GM21423 (cell line): ENCODE measurements at regions not wholly inside any gene's neighbourhood (a gene's known extent, or its start where the extent isn't known, plus 50 kb on each side); places are given as distances from the start of the nearest gene placed in this dataset.

ENCODE experiments used
- ATAC-seq: cut with Tn5 transposase; IDR thresholded peaks from one replicate; pipeline ENCODE4 v1.9.1; 2021; ENCODE audit warnings: mild to moderate bottlenecking, moderate library complexity; ENCODE audit not compliant: unreplicated experiment

GRCh38 chr12:107488666-107489065 lies 196.9 kb upstream of the PWP1 start:
- no peak for ATAC-seq

GRCh38 chr12:107490010-107490409 lies 195.6 kb upstream of the PWP1 start:
- peak; percentile 70 for ATAC-seq

GRCh38 chr12:107491856-107492255 lies 193.7 kb upstream of the PWP1 start:
- ATAC-seq = no peak

GRCh38 chr12:107492393-107493134 lies 193.0 kb upstream of the PWP1 start:
- ATAC-seq = peak; percentile 47

- peak; percentile 26 for ATAC-seq
These were observed 192.5 kb upstream of the PWP1 start for GRCh38 chr12:107493135-107493494.

- no peak for ATAC-seq
These were observed 191.9 kb upstream of the PWP1 start for GRCh38 chr12:107493666-107494065.

- no peak for ATAC-seq
These were observed 191.3 kb upstream of the PWP1 start for GRCh38 chr12:107494331-107494730.

- no peak for ATAC-seq
These were observed 190.0 kb upstream of the PWP1 start for GRCh38 chr12:107495604-107496003.

GRCh38 chr12:107497231-107497630 lies 188.4 kb upstream of the PWP1 start:
- ATAC-seq = no peak

GRCh38 chr12:107500307-107500706 lies 185.3 kb upstream of the PWP1 start:
- ATAC-seq = no peak

GRCh38 chr12:107501681-107502080 lies 183.9 kb upstream of the PWP1 start:
- no peak for ATAC-seq

GRCh38 chr12:107503129-107503855 lies 182.3 kb upstream of the PWP1 start:
- no peak for ATAC-seq

GRCh38 chr12:107503887-107504885 lies 181.4 kb upstream of the PWP1 start:
- ATAC-seq = no peak

GRCh38 chr12:107509421-107509820 lies 176.2 kb upstream of the PWP1 start:
- no peak for ATAC-seq

GRCh38 chr12:107510211-107510610 lies 175.4 kb upstream of the PWP1 start:
- ATAC-seq = no peak

GRCh38 chr12:107511292-107511691 lies 174.3 kb upstream of the PWP1 start:
- ATAC-seq = no peak

GRCh38 chr12:107512391-107512790 lies 173.2 kb upstream of the PWP1 start:
- no peak for ATAC-seq

GRCh38 chr12:107513184-107513583 lies 172.4 kb upstream of the PWP1 start:
- no peak for ATAC-seq

- ATAC-seq = no peak
These were observed 171.8 kb upstream of the PWP1 start for GRCh38 chr12:107513636-107514400.

GRCh38 chr12:107514887-107515445 lies 170.6 kb upstream of the PWP1 start:
- no peak for ATAC-seq
